Retinal pigment epithelial cell (primary cell): ENCODE measurements at regions not wholly inside any gene's neighbourhood (a gene's known extent, or its start where the extent isn't known, plus 50 kb on each side); places are given as distances from the start of the nearest gene placed in this dataset.

Experiments used
- DNase-seq: peaks from one replicate; pipeline ENCODE4 v3.0.0-alpha.2; 2010; ENCODE audit warnings: low read depth
- H3K4me3 ChIP-seq: 2 replicates; pipeline ENCODE4 v1.5.1; 2011; ENCODE audit warnings: mild to moderate bottlenecking, low read length, control low read depth, moderate library complexity
- TF ChIP-seq, protein P1 (sequence below): conservative IDR thresholded peaks from 2 replicates; pipeline ENCODE4 v1.5.1; 2011; ENCODE audit warnings: low read depth, low read length, control low read depth, inconsistent platforms

DNA sequence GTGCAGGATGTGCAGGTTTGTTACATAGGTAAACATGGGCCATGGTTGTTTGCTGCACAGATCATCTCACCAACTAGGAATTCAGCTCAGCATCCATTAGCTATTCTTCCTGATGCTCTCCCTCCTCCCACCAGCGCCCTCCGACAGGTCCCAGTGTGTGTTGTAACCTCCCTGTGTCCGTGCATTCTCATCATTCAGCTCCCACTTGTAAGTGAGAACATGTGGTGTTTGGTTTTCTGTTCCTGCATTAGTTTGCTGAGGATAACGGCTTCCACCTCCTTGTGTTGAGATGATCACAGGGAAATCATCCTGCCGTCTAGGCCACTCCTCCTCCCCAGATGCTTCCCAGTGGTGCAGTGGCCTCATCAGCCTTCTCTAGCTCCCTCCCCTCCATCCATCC, 261.6 kb upstream of the GALNT17 start:
- no peak overlapping the region for H3K4me3 ChIP-seq
- TF ChIP-seq, protein P1, sequence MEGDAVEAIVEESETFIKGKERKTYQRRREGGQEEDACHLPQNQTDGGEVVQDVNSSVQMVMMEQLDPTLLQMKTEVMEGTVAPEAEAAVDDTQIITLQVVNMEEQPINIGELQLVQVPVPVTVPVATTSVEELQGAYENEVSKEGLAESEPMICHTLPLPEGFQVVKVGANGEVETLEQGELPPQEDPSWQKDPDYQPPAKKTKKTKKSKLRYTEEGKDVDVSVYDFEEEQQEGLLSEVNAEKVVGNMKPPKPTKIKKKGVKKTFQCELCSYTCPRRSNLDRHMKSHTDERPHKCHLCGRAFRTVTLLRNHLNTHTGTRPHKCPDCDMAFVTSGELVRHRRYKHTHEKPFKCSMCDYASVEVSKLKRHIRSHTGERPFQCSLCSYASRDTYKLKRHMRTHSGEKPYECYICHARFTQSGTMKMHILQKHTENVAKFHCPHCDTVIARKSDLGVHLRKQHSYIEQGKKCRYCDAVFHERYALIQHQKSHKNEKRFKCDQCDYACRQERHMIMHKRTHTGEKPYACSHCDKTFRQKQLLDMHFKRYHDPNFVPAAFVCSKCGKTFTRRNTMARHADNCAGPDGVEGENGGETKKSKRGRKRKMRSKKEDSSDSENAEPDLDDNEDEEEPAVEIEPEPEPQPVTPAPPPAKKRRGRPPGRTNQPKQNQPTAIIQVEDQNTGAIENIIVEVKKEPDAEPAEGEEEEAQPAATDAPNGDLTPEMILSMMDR, result no peak
- DNase-seq, result no peak

DNA sequence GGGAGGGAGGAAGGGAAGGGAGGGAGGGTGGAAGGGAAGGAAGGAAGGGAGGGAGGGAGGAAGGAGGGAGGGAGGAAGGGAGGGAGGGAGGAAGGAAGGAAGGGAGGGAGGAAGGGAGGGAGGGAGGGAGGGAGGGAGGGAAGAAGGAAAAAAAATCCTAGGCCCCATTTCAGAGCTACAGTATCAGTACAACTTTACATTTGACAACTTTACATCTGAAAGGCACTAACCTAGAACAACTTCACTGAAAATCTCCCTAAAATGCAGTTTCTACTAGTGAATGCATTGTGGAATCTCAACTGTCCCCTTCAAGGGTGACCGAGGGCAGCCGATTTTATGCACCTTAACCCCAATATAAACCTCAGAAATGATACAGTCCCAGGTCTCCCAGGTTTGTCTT, 259.8 kb upstream of the GALNT17 start:
- no peak for DNase-seq
- no peak overlapping the region for H3K4me3 ChIP-seq
- TF ChIP-seq, protein P1, result no peak

DNA sequence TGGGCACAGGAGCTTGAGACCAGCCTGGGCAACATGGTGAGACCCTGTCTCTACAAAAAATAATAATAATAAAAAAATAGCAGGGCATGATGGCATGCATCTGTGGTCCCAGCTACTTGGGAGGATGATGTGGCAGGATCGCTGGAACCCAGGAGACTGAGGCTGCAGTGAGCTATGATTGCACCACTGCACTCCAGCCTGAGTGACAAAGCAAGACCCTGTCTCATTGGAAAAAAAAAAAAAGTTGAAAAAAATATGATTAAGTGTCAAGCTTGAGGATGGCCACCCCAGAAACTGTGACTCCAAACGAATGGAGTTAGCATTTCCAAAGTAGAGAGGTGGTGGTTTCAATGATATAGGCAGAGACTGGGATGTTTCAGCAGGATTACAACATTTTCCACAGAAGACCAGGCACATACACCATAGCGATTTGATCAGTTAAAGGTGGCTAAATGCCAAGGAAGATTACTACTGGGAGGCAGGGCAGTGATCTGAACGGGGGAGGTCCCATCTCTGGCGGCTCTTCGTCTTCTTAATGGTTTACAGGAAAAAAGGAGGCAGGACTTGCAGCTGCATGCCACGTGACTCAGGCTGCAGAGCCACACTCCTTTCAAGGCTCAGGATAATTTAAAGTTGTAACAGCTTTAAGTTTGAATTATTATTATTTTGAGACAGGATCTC, 250.6 kb upstream of the GALNT17 start:
- H3K4me3 ChIP-seq, result no peak overlapping the region
- TF ChIP-seq, protein P1, result no peak
- DNase-seq, result no peak

DNA sequence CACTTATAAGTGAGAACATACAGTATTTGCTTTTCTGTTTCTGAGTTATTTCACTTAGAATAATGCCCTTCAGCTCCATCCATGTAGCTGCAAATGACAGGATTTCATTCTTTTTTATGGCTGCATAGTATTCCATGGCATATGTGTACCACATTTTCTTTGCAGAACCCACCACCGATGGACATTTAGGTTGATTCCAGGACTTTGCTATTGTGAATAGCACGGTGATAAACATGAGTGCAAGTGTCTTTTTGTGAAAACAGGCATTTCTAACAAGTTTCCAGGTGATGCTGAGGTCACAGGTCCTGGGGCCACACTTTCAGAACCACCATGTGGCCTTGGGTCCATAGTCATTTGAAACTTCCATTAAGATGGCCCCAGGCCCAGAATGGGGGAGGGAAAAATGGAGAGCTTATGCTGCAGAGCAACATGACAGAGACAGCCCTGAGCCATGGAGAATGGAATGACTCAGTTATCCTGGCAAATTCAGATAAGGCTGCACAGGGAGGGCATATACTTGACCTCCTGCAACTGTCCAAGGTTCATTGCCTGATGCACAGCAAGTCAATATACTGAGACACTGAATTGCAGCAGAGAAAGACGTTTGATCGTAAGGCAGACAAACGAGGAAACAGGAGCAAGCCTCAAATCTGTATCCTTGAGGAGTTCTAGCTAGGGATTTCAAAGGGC, 248.0 kb upstream of the GALNT17 start:
- no peak overlapping the region for H3K4me3 ChIP-seq
- TF ChIP-seq, protein P1, result no peak
- no peak for DNase-seq

- no peak for DNase-seq
- no peak overlapping the region for H3K4me3 ChIP-seq
- TF ChIP-seq, protein P1, result no peak
These were observed 247.5 kb upstream of the GALNT17 start for GRCh38 chr7:70884440-70884764.

DNA sequence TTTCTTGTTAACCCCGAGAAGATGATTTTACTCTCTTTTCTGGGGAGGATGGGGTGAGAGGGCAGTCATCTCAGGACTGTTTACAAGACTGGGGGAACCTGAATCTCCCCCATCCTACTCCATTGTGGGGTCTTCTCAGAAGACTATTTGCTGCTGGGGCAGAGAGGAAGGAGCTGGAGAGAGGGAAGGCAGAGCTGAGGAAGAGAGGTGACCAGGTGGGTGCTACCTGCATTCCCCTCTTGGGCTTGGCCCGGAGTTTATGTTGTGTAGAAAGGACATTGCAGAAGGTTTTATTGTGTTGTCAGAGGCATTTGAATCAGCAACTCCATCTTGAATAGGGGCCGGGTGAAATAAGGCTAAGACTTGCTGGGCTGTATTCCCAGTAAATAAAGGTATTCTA, 247.1 kb upstream of the GALNT17 start:
- H3K4me3 ChIP-seq, result no peak overlapping the region
- DNase-seq, result no peak
- TF ChIP-seq, protein P1, result no peak

DNA sequence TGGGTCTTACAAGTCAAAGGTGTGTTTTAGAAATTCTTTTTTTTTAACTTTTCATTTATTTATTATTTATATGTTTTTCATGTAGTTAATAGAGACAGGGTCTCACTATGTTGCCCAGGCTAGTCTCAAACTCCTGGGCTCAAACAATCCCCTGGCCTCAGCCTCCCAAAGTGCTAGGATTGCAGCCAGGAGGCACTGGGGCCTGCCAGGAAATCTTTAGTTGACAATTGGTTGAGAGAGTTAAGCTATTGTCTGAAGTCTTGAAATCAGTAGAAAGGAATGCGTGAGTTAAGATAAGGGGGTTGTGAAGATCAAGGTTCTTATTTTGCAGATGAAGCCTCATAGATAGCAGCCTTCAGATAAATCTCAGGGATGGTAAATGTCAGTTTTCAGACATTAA, 245.4 kb upstream of the GALNT17 start:
- TF ChIP-seq, protein P1, result no peak
- no peak overlapping the region for H3K4me3 ChIP-seq
- DNase-seq, result no peak
